ENCODE measurements at regions not wholly inside any gene's neighbourhood (a gene's known extent, or its start where the extent isn't known, plus 50 kb on each side); places are given as distances from the start of the nearest gene placed in this dataset.

GRCh38 chr12:3923021-3923420 lies 49.8 kb upstream of the PARP11 start:
- no peaks in the 10 kb centered on the region for H3K36me3 Mint-ChIP-seq
- no peaks in the 10 kb centered on the region for H3K4me1 ChIP-seq (ENCODE audit: control insufficient read depth in 1 of 2, insufficient read depth in 2 of 2, low read length in 2 of 2)
- no peak overlapping the region for H3K27ac ChIP-seq (ENCODE audit: low read depth in 1 of 2, low read length in 2 of 2)
- H3K9me3 ChIP-seq (replicated peaks in 1 of 2; ENCODE audit: control insufficient read depth in 1 of 2, insufficient read depth in 1 of 2, low read length in 2 of 2), result no peaks in the 10 kb centered on the region
- H3K27me3 Mint-ChIP-seq (ENCODE audit: low read depth in 3 of 3), result peaks cover 1 to 3% (median 2%) of the 10 kb centered on the region in 3 donors
- intact Hi-C loops (cut with micrococcal nuclease), result no loop called here
- no peak for TF ChIP-seq CTCF (IDR thresholded peaks at IDR 0.05)
- no peak overlapping the region for H3K4me3 ChIP-seq (replicated peaks in 1 of 3; ENCODE audit: low read depth in 2 of 3, low read length in 3 of 3)
- H3K27ac Mint-ChIP-seq, result no peak overlapping the region
- H4K20me1 ChIP-seq (ENCODE audit: insufficient read depth, low read length), result no peaks in the 10 kb centered on the region
- no peaks in the 10 kb centered on the region for H3K27me3 ChIP-seq (ENCODE audit: control insufficient read depth in 2 of 2, insufficient read depth in 2 of 2, low read length in 2 of 2)
- no peak overlapping the region for H3K9ac ChIP-seq (ENCODE audit: insufficient read depth, low read length, poor library complexity, severe bottlenecking)
- no peak overlapping the region for H2AFZ ChIP-seq (ENCODE audit: insufficient read depth, low read depth, low read length, poor library complexity, severe bottlenecking)
- H3K9me3 Mint-ChIP-seq, result no peaks in the 10 kb centered on the region
- 100% methylated on average over 2 of the region's 3 CpGs for WGBS (ENCODE audit: insufficient coverage)
- no peaks in the 10 kb centered on the region for H3K4me1 Mint-ChIP-seq
- no peak overlapping the region for H3K4me3 Mint-ChIP-seq
- H3K4me2 ChIP-seq (replicated peaks; ENCODE audit: extremely low read depth, low read length, poor library complexity, severe bottlenecking), result no peak overlapping the region
- no peaks in the 10 kb centered on the region for H3K36me3 ChIP-seq (replicated peaks in 1 of 2; ENCODE audit: control insufficient read depth in 1 of 2, insufficient read depth in 2 of 2, low read length in 2 of 2)
- DNase-seq, result no peak
- H3K79me2 ChIP-seq (ENCODE audit: insufficient read depth, low read length), result no peaks in the 10 kb centered on the region
